OCI-LY3 (cell line): ENCODE measurements at regions not wholly inside any gene's neighbourhood (a gene's known extent, or its start where the extent isn't known, plus 50 kb on each side); places are given as distances from the start of the nearest gene placed in this dataset.

Source experiments
- H2AFZ ChIP-seq: fragments of 200-600, 300-600 bp; shearing (Covaris generic); 2 replicates; pipeline ENCODE4 v1.6.0; 2014; ENCODE audit warnings: antibody characterized with exemption, low read depth, low read length
- H3K27ac ChIP-seq: fragments of 200-600, 300-600 bp; sonication (generic); 2 replicates; pipeline ENCODE4 v1.5.1; 2014; ENCODE audit warnings: mild to moderate bottlenecking, low read length, moderate library complexity, mixed read lengths
- H3K27me3 ChIP-seq: fragments of 200-600, 300-600 bp; sonication (generic); 2 replicates; pipeline ENCODE4 v1.6.1; 2014; ENCODE audit warnings: low read depth, low read length, mixed read lengths
- H3K36me3 ChIP-seq: fragments of 200-600, 300-600 bp; sonication (generic); replicated peaks from 2 replicates; pipeline ENCODE3; 2014; ENCODE audit warnings: low read depth, low read length, mixed read lengths
- H3K4me1 ChIP-seq: fragments of 300-600, 200-600 bp; sonication (generic); 2 replicates; pipeline ENCODE4 v1.6.1; 2014; ENCODE audit warnings: low read length, mixed read lengths
- H3K4me2 ChIP-seq: fragments of 200-600, 300-600 bp; sonication (generic); 2 replicates; pipeline ENCODE4 v1.6.1; 2014; ENCODE audit warnings: low read length, mixed read lengths
- H3K4me3 ChIP-seq: fragments of 300-600, 200-600 bp; sonication (generic); 2 replicates; pipeline ENCODE4 v1.5.1; 2014; ENCODE audit warnings: antibody characterized with exemption, mild to moderate bottlenecking, low read length, moderate library complexity
- H3K79me2 ChIP-seq: fragments of 300-600, 200-600 bp; shearing (Covaris generic); 2 replicates; pipeline ENCODE4 v1.6.1; 2014; ENCODE audit warnings: mild to moderate bottlenecking, low read length, mixed read lengths
- H3K9ac ChIP-seq: fragments of 300-600, 200-600 bp; shearing (Covaris generic); 2 replicates; pipeline ENCODE4 v1.6.0; 2014; ENCODE audit warnings: mild to moderate bottlenecking, low read length, moderate library complexity
- H3K9me3 ChIP-seq: fragments of 200-600, 300-600 bp; shearing (Covaris generic); 2 replicates; pipeline ENCODE4 v1.6.1; 2014; ENCODE audit warnings: low read length, mixed read lengths; ENCODE audit not compliant: insufficient read depth
- H4K20me1 ChIP-seq: fragments of 200-600, 300-600 bp; sonication (generic); 2 replicates; pipeline ENCODE4 v1.6.1; 2016; ENCODE audit warnings: low read length, mixed read lengths; ENCODE audit not compliant: insufficient read depth
- EZH2phosphoT487 ChIP-seq: fragments of 200-600 bp; shearing (Covaris generic); IDR thresholded peaks from 2 replicates; pipeline ENCODE4 v1.6.1; 2018; ENCODE audit warnings: antibody characterized with exemption, mixed run types, low read depth
- TF ChIP-seq, protein P1 (sequence below): fragments of 200-600, 300-600 bp; sonication (generic); IDR thresholded peaks from 2 replicates; pipeline ENCODE4 v1.5.1; 2014; ENCODE audit warnings: antibody characterized with exemption, low read length, low read depth

DNA sequence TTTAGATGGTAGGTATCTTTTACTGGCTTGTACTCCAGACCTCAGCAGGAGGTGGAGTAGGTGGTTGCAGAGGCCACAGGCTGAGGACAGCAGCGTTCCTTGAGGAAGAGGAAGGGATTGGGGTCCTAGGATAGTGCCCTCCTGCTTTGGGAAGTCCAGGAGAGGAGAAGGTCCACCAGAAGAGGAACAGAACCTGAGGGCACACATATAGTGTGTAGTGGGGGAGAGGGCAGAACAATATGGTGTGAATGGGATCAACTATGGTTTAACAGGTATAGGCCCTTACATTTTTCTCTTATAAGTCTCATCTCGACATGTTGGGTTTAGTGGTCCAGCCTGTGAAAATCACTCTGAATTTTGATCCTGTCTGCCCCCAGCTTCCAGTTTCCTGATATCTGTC is 229.1 kb upstream of the ZBED5 start:
- Histone ChIP-seq H3K4me3 (no peak overlapping the region), H3K79me2 (no peaks in the 10 kb centered on the region), H3K27ac (no peak overlapping the region), H4K20me1 (no peaks in the 10 kb centered on the region), H3K4me2 (no peak overlapping the region), H2AFZ (no peak overlapping the region), H3K36me3 (no peaks in the 10 kb centered on the region), H3K4me1 (peaks cover 3% of the 10 kb centered on the region; the same call in 1 of the 2 replicates), H3K27me3 (peaks cover 4% of the 10 kb centered on the region; the same call in 1 of the 2 replicates), H3K9ac (no peak overlapping the region), H3K9me3 (peaks cover 9% of the 10 kb centered on the region; the same call in 1 of the 2 replicates)
- TF ChIP-seq, protein P1, sequence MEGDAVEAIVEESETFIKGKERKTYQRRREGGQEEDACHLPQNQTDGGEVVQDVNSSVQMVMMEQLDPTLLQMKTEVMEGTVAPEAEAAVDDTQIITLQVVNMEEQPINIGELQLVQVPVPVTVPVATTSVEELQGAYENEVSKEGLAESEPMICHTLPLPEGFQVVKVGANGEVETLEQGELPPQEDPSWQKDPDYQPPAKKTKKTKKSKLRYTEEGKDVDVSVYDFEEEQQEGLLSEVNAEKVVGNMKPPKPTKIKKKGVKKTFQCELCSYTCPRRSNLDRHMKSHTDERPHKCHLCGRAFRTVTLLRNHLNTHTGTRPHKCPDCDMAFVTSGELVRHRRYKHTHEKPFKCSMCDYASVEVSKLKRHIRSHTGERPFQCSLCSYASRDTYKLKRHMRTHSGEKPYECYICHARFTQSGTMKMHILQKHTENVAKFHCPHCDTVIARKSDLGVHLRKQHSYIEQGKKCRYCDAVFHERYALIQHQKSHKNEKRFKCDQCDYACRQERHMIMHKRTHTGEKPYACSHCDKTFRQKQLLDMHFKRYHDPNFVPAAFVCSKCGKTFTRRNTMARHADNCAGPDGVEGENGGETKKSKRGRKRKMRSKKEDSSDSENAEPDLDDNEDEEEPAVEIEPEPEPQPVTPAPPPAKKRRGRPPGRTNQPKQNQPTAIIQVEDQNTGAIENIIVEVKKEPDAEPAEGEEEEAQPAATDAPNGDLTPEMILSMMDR: no peak
- no peak for TF ChIP-seq EZH2phosphoT487

DNA sequence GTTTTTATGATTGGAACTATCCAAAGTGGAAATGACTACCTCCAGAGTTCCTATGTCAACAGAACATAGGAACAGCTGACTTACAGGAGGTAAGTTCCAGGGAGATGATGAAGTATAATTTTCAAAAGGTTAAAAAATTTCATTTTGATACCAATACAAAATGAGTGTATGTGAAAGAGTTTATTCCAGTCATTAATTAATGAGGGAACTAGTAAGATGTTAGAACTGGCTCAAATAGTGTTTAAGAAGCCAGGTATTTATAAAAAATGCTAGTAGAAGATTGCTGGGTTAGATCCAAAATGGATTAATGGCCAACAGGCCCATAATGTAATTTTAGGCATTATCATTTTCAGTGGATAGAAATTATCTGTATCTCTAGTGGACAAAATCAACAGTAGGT is 227.7 kb upstream of the ZBED5 start:
- no peak for TF ChIP-seq EZH2phosphoT487
- TF ChIP-seq, protein P1: no peak
- H3K4me3 ChIP-seq: no peak overlapping the region
- H4K20me1 ChIP-seq: no peaks in the 10 kb centered on the region
- peaks cover 4% of the 10 kb centered on the region; the same call in 1 of the 2 replicates for H3K27me3 ChIP-seq
- H3K4me2 ChIP-seq: no peak overlapping the region
- peaks cover 3% of the 10 kb centered on the region; the same call in 1 of the 2 replicates for H3K4me1 ChIP-seq
- H3K9ac ChIP-seq: no peak overlapping the region
- H3K36me3 ChIP-seq: no peaks in the 10 kb centered on the region
- no peak overlapping the region for H3K27ac ChIP-seq
- no peaks in the 10 kb centered on the region for H3K9me3 ChIP-seq
- H2AFZ ChIP-seq: no peak overlapping the region
- H3K79me2 ChIP-seq: no peaks in the 10 kb centered on the region

DNA sequence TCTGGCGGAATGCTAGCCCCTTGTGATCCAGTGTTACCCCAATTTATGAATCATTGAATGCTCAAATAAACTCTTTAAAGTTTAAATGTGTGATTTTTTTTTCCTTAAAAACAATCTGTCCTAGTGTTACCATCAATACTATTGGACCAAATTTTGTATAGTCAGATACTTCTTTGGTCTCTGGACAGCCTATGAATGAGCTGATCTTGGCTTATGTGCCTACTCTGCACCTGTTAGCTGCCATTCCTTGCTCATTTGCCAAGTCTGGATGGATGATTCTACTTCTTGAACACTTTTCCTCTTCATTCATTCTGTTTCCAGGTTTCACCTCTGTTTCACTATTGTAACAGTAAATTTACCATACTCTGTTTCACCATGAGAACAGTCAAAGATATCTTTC is 226.5 kb upstream of the ZBED5 start:
- Histone ChIP-seq H3K4me3 (no peak overlapping the region), H3K36me3 (no peaks in the 10 kb centered on the region), H4K20me1 (no peaks in the 10 kb centered on the region), H3K9me3 (no peaks in the 10 kb centered on the region), H3K79me2 (no peaks in the 10 kb centered on the region), H3K9ac (no peak overlapping the region), H3K4me1 (no peaks in the 10 kb centered on the region), H2AFZ (no peak overlapping the region), H3K27me3 (peaks cover 4% of the 10 kb centered on the region; the same call in 1 of the 2 replicates), H3K27ac (no peak overlapping the region), H3K4me2 (no peak overlapping the region)
- TF ChIP-seq, protein P1: no peak

DNA sequence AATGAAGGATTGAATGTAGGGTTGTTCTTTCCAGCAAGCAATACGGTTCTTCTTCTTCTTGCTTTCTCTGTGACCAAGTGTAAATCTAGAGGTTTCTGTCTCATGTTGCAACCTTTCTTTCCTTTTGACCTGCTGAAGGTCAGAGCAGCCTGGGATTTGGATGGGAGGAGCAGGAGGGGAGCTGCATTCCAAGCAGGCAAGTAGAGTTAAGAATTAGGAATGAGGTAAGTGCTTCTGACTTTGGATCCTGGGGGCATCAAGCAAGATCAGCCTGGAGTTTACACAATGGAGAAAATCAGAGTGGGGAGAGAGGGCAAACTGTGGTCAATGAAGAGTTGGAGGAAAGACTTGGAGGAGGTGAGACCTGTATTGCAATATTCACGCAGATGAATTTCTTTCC is 225.6 kb upstream of the ZBED5 start:
- H3K27me3 ChIP-seq: peaks cover 4% of the 10 kb centered on the region; the same call in 1 of the 2 replicates
- no peak overlapping the region for H3K27ac ChIP-seq
- H3K4me1 ChIP-seq: no peaks in the 10 kb centered on the region
- H3K4me3 ChIP-seq: no peak overlapping the region
- H2AFZ ChIP-seq: no peak overlapping the region
- H3K9ac ChIP-seq: no peak overlapping the region
- no peaks in the 10 kb centered on the region for H3K79me2 ChIP-seq
- no peaks in the 10 kb centered on the region for H3K9me3 ChIP-seq
- no peaks in the 10 kb centered on the region for H3K36me3 ChIP-seq
- no peak overlapping the region for H3K4me2 ChIP-seq
- no peak for TF ChIP-seq EZH2phosphoT487
- TF ChIP-seq, protein P1: no peak
- H4K20me1 ChIP-seq: no peaks in the 10 kb centered on the region
